GM12878 (cell line): ENCODE measurements at regions not wholly inside any gene's neighbourhood (a gene's known extent, or its start where the extent isn't known, plus 50 kb on each side); places are given as distances from the start of the nearest gene placed in this dataset.

ENCODE experiments used
- NFYB ChIP-seq: IDR thresholded peaks from 2 replicates; pipeline ENCODE4 v1.6.1; 2011; ENCODE audit warnings: low read depth, mild to moderate bottlenecking, low read length, improper control_type of control experiment, moderate library complexity; ENCODE audit not compliant: insufficient read depth
- RB1 ChIP-seq: fragments of 450-650 bp; formaldehyde crosslinking; IDR thresholded peaks from 2 replicates; pipeline ENCODE4 v1.6.1; 2017; ENCODE audit warnings: mild to moderate bottlenecking, borderline replicate concordance

GRCh38 chr12:17383321-17383720 lies 706.7 kb downstream of the RERGL start:
- no peak for TF ChIP-seq RB1
- no peak for TF ChIP-seq NFYB
